GM12878 (cell line): ENCODE measurements at regions not wholly inside any gene's neighbourhood (a gene's known extent, or its start where the extent isn't known, plus 50 kb on each side); places are given as distances from the start of the nearest gene placed in this dataset.

Experiments
- ATAC-seq: fragments of 200-7000 bp; cut with Tn5 transposase; 3 replicates; pipeline ENCODE4 v1.9.1; 2020; ENCODE audit warnings: mild to moderate bottlenecking, moderate library complexity
- BruUV-seq: library from RNA; stranded (reverse); fragments of 400-500 nt; replicated peaks from 2 replicates; lab custom pipeline; 2021; lab: Mats Ljungman, UMichigan
- CTCF ChIA-PET: fragments of 300-600 bp; sonication (Branson Sonifier 250); formaldehyde crosslinking; extraction: SDS; loops from one replicate; lab custom pipeline; 2021; ENCODE audit warnings: inconsistent platforms; lab: Yijun Ruan, JAX
- POLR2A ChIA-PET: fragments of 350-600 bp; formaldehyde crosslinking; extraction: SDS; loops from one replicate; lab custom pipeline; 2021; ENCODE audit warnings: inconsistent platforms; lab: Charles Lee
- RAD21 ChIA-PET: fragments of 300-600 bp; sonication (Branson Sonifier 250); formaldehyde crosslinking; loops from one replicate; lab custom pipeline; 2023; ENCODE audit warnings: antibody characterized with exemption; ENCODE audit not compliant: unreplicated experiment; lab: Charles Lee
- SMC1A ChIA-PET: fragments of 300-600 bp; sonication (Branson Sonifier 250); formaldehyde crosslinking; loops from one replicate; lab custom pipeline; 2023; ENCODE audit not compliant: unreplicated experiment, uncharacterized antibody; lab: Charles Lee
- DNase-seq: peaks from one replicate; pipeline ENCODE4 v3.0.0-alpha.2; 2011; ENCODE audit warnings: low read depth, low spot score
- FAIRE-seq: peaks from 3 replicates; lab custom pipeline; 2011; peaks lifted over from hg19 to GRCh38; lab: Jason Lieb, UNC
- H2AFZ ChIP-seq: 2 replicates; pipeline ENCODE4 v1.6.0; 2011; ENCODE audit warnings: low read depth, low read length, control low read depth; ENCODE audit not compliant: control insufficient read depth
- H3K27ac ChIP-seq: 2 replicates; pipeline ENCODE4 v1.5.1; 2011; ENCODE audit warnings: control low read depth; ENCODE audit not compliant: control insufficient read depth, insufficient read depth
- H3K27me3 ChIP-seq, 2 experiments: replicated peaks in 1 of 2; 2 replicates each; pipeline versions ENCODE4 v1.6.0 to v1.6.1; 2011; ENCODE audit warnings: low read length in 1 of 2; ENCODE audit not compliant: control insufficient read depth in 2 of 2, insufficient read depth in 2 of 2
- H3K36me3 ChIP-seq, 2 experiments: 2 replicates each; pipeline ENCODE4 v1.5.1; 2011; ENCODE audit warnings: low read length in 1 of 2; ENCODE audit not compliant: control insufficient read depth in 2 of 2, insufficient read depth in 2 of 2
- H3K4me1 ChIP-seq: 2 replicates; pipeline ENCODE4 v1.6.1; 2011; ENCODE audit warnings: mild to moderate bottlenecking, low read length, moderate library complexity, mixed read lengths; ENCODE audit not compliant: control insufficient read depth, insufficient read depth
- H3K4me2 ChIP-seq: 2 replicates; pipeline ENCODE4 v1.6.0; 2011; ENCODE audit warnings: control low read depth; ENCODE audit not compliant: control insufficient read depth, insufficient read depth
- H3K4me3 ChIP-seq: fragments of 200-600 bp; sonication (generic); 2 replicates; pipeline ENCODE4 v1.5.1; 2016
- H3K79me2 ChIP-seq: 2 replicates; pipeline ENCODE4 v1.6.0; 2011; ENCODE audit warnings: low read length; ENCODE audit not compliant: control insufficient read depth, insufficient read depth
- H3K9ac ChIP-seq: 2 replicates; pipeline ENCODE4 v1.8.0; 2011; ENCODE audit warnings: low read length, control low read depth, mixed read lengths; ENCODE audit not compliant: control insufficient read depth, insufficient read depth
- H3K9me3 ChIP-seq: replicated peaks from 3 replicates; pipeline ENCODE4 v1.5.1; 2011; ENCODE audit warnings: mild to moderate bottlenecking, low read length; ENCODE audit not compliant: control insufficient read depth, insufficient read depth
- H4K20me1 ChIP-seq: 2 replicates; pipeline ENCODE4 v1.6.0; 2011; ENCODE audit not compliant: control insufficient read depth, insufficient read depth
- ATF3 ChIP-seq: IDR thresholded peaks from 2 replicates; pipeline ENCODE4 v1.6.1; 2011; ENCODE audit warnings: low read depth, mild to moderate bottlenecking, low read length, moderate library complexity, borderline replicate concordance; ENCODE audit errors: extremely low read depth
- CHD2 ChIP-seq: IDR thresholded peaks from 2 replicates; pipeline ENCODE4 v1.6.1; 2011; ENCODE audit warnings: low read depth, low read length, improper control_type of control experiment, borderline replicate concordance
- MTA3 ChIP-seq: IDR thresholded peaks from 2 replicates; pipeline ENCODE4 v1.6.1; 2012; ENCODE audit warnings: low read length, inconsistent platforms, borderline replicate concordance
- PML ChIP-seq: IDR thresholded peaks from 2 replicates; pipeline ENCODE4 v1.6.1; 2012; ENCODE audit warnings: low read length, inconsistent platforms
- POLR2AphosphoS2 ChIP-seq: IDR thresholded peaks from 2 replicates; pipeline ENCODE4 v1.6.1; 2011; ENCODE audit warnings: low read depth, mild to moderate bottlenecking, low read length, improper control_type of control experiment, moderate library complexity
- RBBP5 ChIP-seq: fragments of 200-600 bp; sonication (generic); conservative IDR thresholded peaks from 2 replicates; pipeline ENCODE4 v1.6.1; 2016
- SMAD1 ChIP-seq: fragments of 450-650 bp; IDR thresholded peaks from 2 replicates; pipeline ENCODE4 v1.6.1; 2018; ENCODE audit warnings: mild to moderate bottlenecking, low read depth; ENCODE audit not compliant: partially characterized antibody
- TCF12 ChIP-seq: IDR thresholded peaks from 2 replicates; pipeline ENCODE4 v1.6.1; 2011; ENCODE audit warnings: low read depth, mild to moderate bottlenecking, low read length
- WRNIP1 ChIP-seq: IDR thresholded peaks from 2 replicates; pipeline ENCODE4 v1.6.1; 2011; ENCODE audit warnings: low read depth, low read length, improper control_type of control experiment, borderline replicate concordance
- WGBS: methylation state at CpG from one replicate; pipeline ENCODE4 v1.1.6; 2016; ENCODE audit warnings: low lambda C conversion rate; ENCODE audit not compliant: insufficient replicate concordance, insufficient coverage; ENCODE audit errors: missing lambda C conversion rate; 5-methylcytosine and 5-hydroxymethylcytosine counted together
- in situ Hi-C: fragments of 300-500 bp; cut with MboI; formaldehyde crosslinking; loops from 9 replicates; pipeline ENCODE4 v1.14.3; 2018; ENCODE audit warnings: mixed read lengths
- intact Hi-C: fragments of 100-400 bp; cut with micrococcal nuclease; formaldehyde crosslinking; loops from one replicate; pipeline ENCODE4 v1.14.2; 2022; ENCODE audit not compliant: unreplicated experiment
- TF ChIP-seq, protein P1 (sequence below): fragments of 450-650 bp; conservative IDR thresholded peaks from 2 replicates; pipeline ENCODE4 v1.6.1; 2017; ENCODE audit warnings: mild to moderate bottlenecking, moderate library complexity

DNA sequence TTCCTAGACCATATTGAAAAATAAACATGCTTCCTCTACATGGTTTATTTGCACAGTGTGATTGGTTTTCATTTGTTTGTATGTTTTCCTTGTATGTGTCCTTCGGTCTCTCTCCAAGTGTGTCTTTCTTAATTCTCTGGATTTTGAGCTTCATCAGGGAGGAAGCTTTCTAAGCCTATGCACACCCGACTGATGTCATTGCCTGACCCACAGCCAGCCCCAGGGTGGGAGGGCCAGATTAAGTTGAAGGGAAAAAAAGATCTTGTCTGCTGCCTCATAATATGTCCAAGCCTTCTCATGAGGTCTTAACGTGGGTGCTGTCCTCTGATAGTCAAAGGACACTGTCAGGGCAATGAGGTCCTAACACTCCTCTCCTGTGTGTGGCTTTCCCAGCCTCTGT lies 115.2 kb downstream of the MARCHF4 start:
- no peak for FAIRE-seq
- no peak for TF ChIP-seq SMAD1
- TF ChIP-seq, protein P1, sequence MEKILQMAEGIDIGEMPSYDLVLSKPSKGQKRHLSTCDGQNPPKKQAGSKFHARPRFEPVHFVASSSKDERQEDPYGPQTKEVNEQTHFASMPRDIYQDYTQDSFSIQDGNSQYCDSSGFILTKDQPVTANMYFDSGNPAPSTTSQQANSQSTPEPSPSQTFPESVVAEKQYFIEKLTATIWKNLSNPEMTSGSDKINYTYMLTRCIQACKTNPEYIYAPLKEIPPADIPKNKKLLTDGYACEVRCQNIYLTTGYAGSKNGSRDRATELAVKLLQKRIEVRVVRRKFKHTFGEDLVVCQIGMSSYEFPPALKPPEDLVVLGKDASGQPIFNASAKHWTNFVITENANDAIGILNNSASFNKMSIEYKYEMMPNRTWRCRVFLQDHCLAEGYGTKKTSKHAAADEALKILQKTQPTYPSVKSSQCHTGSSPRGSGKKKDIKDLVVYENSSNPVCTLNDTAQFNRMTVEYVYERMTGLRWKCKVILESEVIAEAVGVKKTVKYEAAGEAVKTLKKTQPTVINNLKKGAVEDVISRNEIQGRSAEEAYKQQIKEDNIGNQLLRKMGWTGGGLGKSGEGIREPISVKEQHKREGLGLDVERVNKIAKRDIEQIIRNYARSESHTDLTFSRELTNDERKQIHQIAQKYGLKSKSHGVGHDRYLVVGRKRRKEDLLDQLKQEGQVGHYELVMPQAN, result no peak
- no peak for TF ChIP-seq CHD2
- no peak for TF ChIP-seq PML
- TF ChIP-seq WRNIP1, result no peak
- no peak for TF ChIP-seq POLR2AphosphoS2
- TF ChIP-seq TCF12, result no peak
- no peak for TF ChIP-seq MTA3
- TF ChIP-seq RBBP5, result no peak
- TF ChIP-seq ATF3, result no peak
- no peak for ATAC-seq
- no peak overlapping the region for H3K9ac ChIP-seq
- no peaks in the 10 kb centered on the region for H3K9me3 ChIP-seq
- no peak overlapping the region for H3K27ac ChIP-seq
- no peaks in the 10 kb centered on the region for H3K36me3 ChIP-seq
- CTCF ChIA-PET, result no interaction called here
- intact Hi-C loops, result no loop called here
- no peaks in the 10 kb centered on the region for H4K20me1 ChIP-seq
- POLR2A ChIA-PET, result no interaction called here
- H2AFZ ChIP-seq, result no peak overlapping the region
- RAD21 ChIA-PET, result no interaction called here
- H3K4me1 ChIP-seq, result no peaks in the 10 kb centered on the region
- H3K4me2 ChIP-seq, result no peak overlapping the region
- H3K4me3 ChIP-seq, result no peak overlapping the region
- in situ Hi-C loops, result no loop called here
- WGBS, result 42% methylated on average over 3 of the region's 3 CpGs
- SMC1A ChIA-PET, result no interaction called here
- no peaks in the 10 kb centered on the region for H3K27me3 ChIP-seq
- no peak for DNase-seq
- BruUV-seq, result no TSS peak
- no peaks in the 10 kb centered on the region for H3K79me2 ChIP-seq
